T-cell (primary cell): ENCODE measurements at regions not wholly inside any gene's neighbourhood (a gene's known extent, or its start where the extent isn't known, plus 50 kb on each side); places are given as distances from the start of the nearest gene placed in this dataset.

ENCODE experiments used
- ATAC-seq, 4 experiments: fragments of 200-7000 bp in 3 of 4; fragments of 150-1000 bp in 1 of 4; cut with Tn5 transposase; replicated peaks in 1 of 4; 1 replicate in 3 of 4; 2 replicates in 1 of 4; pipeline ENCODE4 v1.10.0; 2021; ENCODE audit warnings: moderate library complexity in 3 of 4, mild to moderate bottlenecking in 2 of 4, moderate number of reproducible peaks in 1 of 4
- CTCF ChIA-PET, 2 donors: fragments of 300-600 bp; sonication (Branson Sonifier 250); formaldehyde crosslinking; loops; one replicate each; lab custom pipeline; 2022; ENCODE audit warnings: antibody characterized with exemption in 2 of 2; lab: Charles Lee
- POLR2A ChIA-PET, 2 donors: fragments of 300-600 bp; sonication (Branson Sonifier 250); formaldehyde crosslinking; loops; one replicate each; lab custom pipeline; 2022; ENCODE audit warnings: antibody characterized with exemption in 2 of 2; lab: Charles Lee
- DNase-seq, 35 experiments: peaks; one replicate each; pipeline versions ENCODE4 v3.0.0 to v3.0.0-alpha.2; 2013 to 2023
- H3K27ac ChIP-seq: one replicate; pipeline ENCODE4 v1.5.1; 2013; ENCODE audit warnings: low read length
- H3K27me3 ChIP-seq, 2 experiments: replicated peaks in 1 of 2; 1 replicate in 1 of 2; 2 replicates in 1 of 2; pipeline versions ENCODE4 v1.6.1 to v1.7.0; 2013; ENCODE audit warnings: low read length in 1 of 2, mixed read lengths in 1 of 2; ENCODE audit not compliant: control insufficient read depth in 2 of 2, insufficient read depth in 2 of 2; ENCODE audit errors: extremely low read depth in 1 of 2
- H3K36me3 ChIP-seq, 2 donors: 1 replicate in 1 of 2; 2 replicates in 1 of 2; pipeline versions ENCODE4 v1.6.1 to v1.7.0; 2013; ENCODE audit warnings: low read length in 1 of 2; ENCODE audit not compliant: control insufficient read depth in 2 of 2, insufficient read depth in 1 of 2; ENCODE audit errors: extremely low read depth in 1 of 2
- H3K4me1 ChIP-seq, 2 experiments: 1 replicate in 1 of 2; 2 replicates in 1 of 2; pipeline versions ENCODE4 v1.6.1 to v1.7.0; 2013; ENCODE audit warnings: low read length in 2 of 2, mixed read lengths in 1 of 2; ENCODE audit not compliant: insufficient read depth in 2 of 2, control insufficient read depth in 1 of 2; ENCODE audit errors: extremely low read depth in 1 of 2
- H3K4me3 ChIP-seq, 2 donors: 1 replicate in 1 of 2; 2 replicates in 1 of 2; pipeline versions ENCODE4 v1.5.1 to v1.7.0; 2013; ENCODE audit warnings: mild to moderate bottlenecking in 2 of 2, low read length in 1 of 2, moderate library complexity in 1 of 2; ENCODE audit not compliant: control insufficient read depth in 1 of 2; ENCODE audit errors: extremely low read depth in 1 of 2
- H3K9me3 ChIP-seq: 2 replicates; pipeline ENCODE4 v1.7.0; 2013
- H3K27ac Mint-ChIP-seq, 2 donors: one replicate each; pipeline ENCODE4 v1.8.0; 2020 to 2021; ENCODE audit warnings: mild to moderate bottlenecking in 2 of 2, mixed read lengths in 2 of 2
- H3K27me3 Mint-ChIP-seq, 2 donors: one replicate each; pipeline ENCODE4 v1.8.0; 2021 to 2022; ENCODE audit warnings: mixed read lengths in 2 of 2
- H3K36me3 Mint-ChIP-seq: one replicate; pipeline ENCODE4 v1.8.0; 2021; ENCODE audit warnings: mixed read lengths
- H3K4me1 Mint-ChIP-seq, 3 donors: one replicate each; pipeline ENCODE4 v1.8.0; 2020 to 2022; ENCODE audit warnings: mixed read lengths in 3 of 3, mild to moderate bottlenecking in 1 of 3
- H3K4me3 Mint-ChIP-seq, 3 donors: one replicate each; pipeline ENCODE4 v1.8.0; 2020 to 2022; ENCODE audit warnings: mild to moderate bottlenecking in 3 of 3, mixed read lengths in 3 of 3, moderate library complexity in 3 of 3
- H3K9me3 Mint-ChIP-seq, 3 donors: one replicate each; pipeline ENCODE4 v1.8.0; 2020 to 2022; ENCODE audit warnings: mixed read lengths in 3 of 3
- WGBS: methylation state at CpG from one replicate; pipeline ENCODE4 v1.1.5; 2013; ENCODE audit warnings: missing lambda C conversion rate; ENCODE audit not compliant: insufficient coverage; 5-methylcytosine and 5-hydroxymethylcytosine counted together

- Mint-ChIP-seq H3K27ac (no peak overlapping the region), H3K4me1 (no peaks in the 10 kb centered on the region), H3K27me3 (no peaks in the 10 kb centered on the region), H3K4me3 (no peak overlapping the region), H3K36me3 (no peaks in the 10 kb centered on the region), H3K9me3 (peaks cover 5 to 21% (median 7%) of the 10 kb centered on the region in 3 donors)
- no peak for ATAC-seq
- CTCF ChIA-PET = no interaction called here
- Histone ChIP-seq H3K9me3 (no peaks in the 10 kb centered on the region), H3K27me3 (no peaks in the 10 kb centered on the region), H3K36me3 (no peaks in the 10 kb centered on the region), H3K27ac (no peak overlapping the region), H3K4me1 (no peaks in the 10 kb centered on the region), H3K4me3 (no peak overlapping the region)
- no CpG with 5 or more reads among the region's 2 CpGs for WGBS
- no peak for DNase-seq
- POLR2A ChIA-PET = interaction anchor here in 1 of 2 donors (0.6 kb wide), 1 partner anchor 17 kb away, joined by 3 read pairs; no protein-coding TSS in a partner anchor
These were observed 106.8 kb downstream of the TUSC1 start for GRCh38 chr9:25571491-25571890.

GRCh38 chr9:25570802-25571201, 107.4 kb downstream of the TUSC1 start:
- ChIA-PET POLR2A (no interaction called here), CTCF (no interaction called here)
- no peak for DNase-seq
- Mint-ChIP-seq H3K36me3 (no peaks in the 10 kb centered on the region), H3K27ac (no peak overlapping the region), H3K4me1 (no peaks in the 10 kb centered on the region), H3K27me3 (no peaks in the 10 kb centered on the region), H3K9me3 (peaks cover 5 to 17% (median 8%) of the 10 kb centered on the region in 3 donors), H3K4me3 (no peak overlapping the region)
- Histone ChIP-seq H3K36me3 (no peaks in the 10 kb centered on the region), H3K27me3 (no peaks in the 10 kb centered on the region), H3K4me3 (no peak overlapping the region), H3K4me1 (no peaks in the 10 kb centered on the region), H3K9me3 (no peaks in the 10 kb centered on the region), H3K27ac (no peak overlapping the region)
- ATAC-seq = no peak
- no CpG with 5 or more reads among the region's 6 CpGs for WGBS

DNA sequence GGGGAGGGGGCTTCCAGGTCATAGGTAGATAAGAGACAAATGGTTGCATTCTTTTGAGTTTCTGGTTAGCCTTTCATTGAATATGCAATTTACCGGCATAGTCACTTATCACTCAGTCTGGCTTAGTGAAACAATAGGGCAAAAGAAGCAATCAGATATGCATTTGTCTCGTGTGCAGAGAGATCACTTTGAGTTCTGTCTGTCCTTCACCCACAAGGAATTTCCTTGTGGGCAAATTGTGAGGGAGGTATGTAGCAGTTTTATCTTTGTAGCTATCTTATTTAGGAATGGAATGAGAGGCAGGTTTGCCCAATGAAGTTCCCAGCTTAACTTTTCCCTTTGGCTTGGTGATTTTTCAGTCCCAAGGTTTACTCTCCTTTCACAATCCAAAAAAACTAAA, 116.1 kb downstream of the TUSC1 start:
- H3K27me3 Mint-ChIP-seq = no peaks in the 10 kb centered on the region
- H3K27ac Mint-ChIP-seq = no peak overlapping the region

GRCh38 chr9:25557645-25558300, 120.5 kb downstream of the TUSC1 start:
- H3K9me3 ChIP-seq = no peaks in the 10 kb centered on the region
- H3K4me1 ChIP-seq = no peaks in the 10 kb centered on the region
- Mint-ChIP-seq H3K9me3 (peaks cover 8 to 40% (median 27%) of the 10 kb centered on the region in 3 donors), H3K4me3 (no peak overlapping the region), H3K36me3 (no peaks in the 10 kb centered on the region), H3K27me3 (no peaks in the 10 kb centered on the region), H3K27ac (no peak overlapping the region), H3K4me1 (no peaks in the 10 kb centered on the region)
- H3K4me3 ChIP-seq = no peak overlapping the region
- POLR2A ChIA-PET = no interaction called here
- no peaks in the 10 kb centered on the region for H3K36me3 ChIP-seq
- no peaks in the 10 kb centered on the region for H3K27me3 ChIP-seq
- H3K27ac ChIP-seq = no peak overlapping the region
- ATAC-seq = no peak
- no CpG with 5 or more reads among the region's 6 CpGs for whole genome bisulfite sequencing
- CTCF ChIA-PET = no interaction called here
- DNase-seq = no peak

More for the DNA sequence above, 116.1 kb downstream of the TUSC1 start:
- no peak overlapping the region for H3K4me3 ChIP-seq
- CTCF ChIA-PET = no interaction called here
- peaks cover 12 to 32% (median 24%) of the 10 kb centered on the region in 3 donors for H3K9me3 Mint-ChIP-seq
- WGBS = 20% methylated on average over 1 of the region's 2 CpGs
- POLR2A ChIA-PET = no interaction called here
- H3K27ac ChIP-seq = no peak overlapping the region
- H3K9me3 ChIP-seq = no peaks in the 10 kb centered on the region
- no peaks in the 10 kb centered on the region for H3K4me1 Mint-ChIP-seq
- ATAC-seq (no peak), DNase-seq (no peak)
- H3K36me3 ChIP-seq = no peaks in the 10 kb centered on the region
- H3K4me3 Mint-ChIP-seq = no peak overlapping the region
- H3K36me3 Mint-ChIP-seq = no peaks in the 10 kb centered on the region
- H3K27me3 ChIP-seq = no peaks in the 10 kb centered on the region
- H3K4me1 ChIP-seq = no peaks in the 10 kb centered on the region

DNA sequence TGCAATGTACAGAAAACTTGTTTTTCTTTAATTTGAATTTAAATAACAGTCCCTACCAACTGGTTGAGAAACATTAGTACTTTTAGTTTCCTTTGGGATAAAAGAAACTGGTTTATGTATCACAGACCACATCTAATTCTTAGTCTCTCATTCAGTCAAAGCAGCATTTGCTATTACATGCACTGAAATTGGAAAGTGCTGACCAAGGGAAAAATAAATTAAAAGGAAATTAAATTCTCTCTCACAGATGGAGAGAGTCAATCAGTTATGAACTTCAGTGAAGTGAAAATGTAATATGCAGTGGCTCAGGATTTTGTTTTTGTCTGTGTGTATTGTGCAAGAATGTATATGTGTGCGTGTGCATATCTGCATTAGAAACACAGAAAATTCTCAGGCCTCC, 121.7 kb downstream of the TUSC1 start:
- Mint-ChIP-seq H3K4me1 (no peaks in the 10 kb centered on the region), H3K27me3 (no peaks in the 10 kb centered on the region), H3K9me3 (peaks cover 0 to 43% (median 26%) of the 10 kb centered on the region in 3 donors), H3K4me3 (no peak overlapping the region), H3K36me3 (no peaks in the 10 kb centered on the region), H3K27ac (no peak overlapping the region)
- H3K27ac ChIP-seq = no peak overlapping the region
- H3K4me1 ChIP-seq = no peaks in the 10 kb centered on the region
- ChIA-PET POLR2A (no interaction called here), CTCF (no interaction called here)
- WGBS = 83% methylated on average over 1 of the region's 1 CpG
- no peaks in the 10 kb centered on the region for H3K27me3 ChIP-seq
- H3K36me3 ChIP-seq = no peaks in the 10 kb centered on the region
- no peaks in the 10 kb centered on the region for H3K9me3 ChIP-seq
- H3K4me3 ChIP-seq = no peak overlapping the region
- ATAC-seq (no peak), DNase-seq (no peak)

DNA sequence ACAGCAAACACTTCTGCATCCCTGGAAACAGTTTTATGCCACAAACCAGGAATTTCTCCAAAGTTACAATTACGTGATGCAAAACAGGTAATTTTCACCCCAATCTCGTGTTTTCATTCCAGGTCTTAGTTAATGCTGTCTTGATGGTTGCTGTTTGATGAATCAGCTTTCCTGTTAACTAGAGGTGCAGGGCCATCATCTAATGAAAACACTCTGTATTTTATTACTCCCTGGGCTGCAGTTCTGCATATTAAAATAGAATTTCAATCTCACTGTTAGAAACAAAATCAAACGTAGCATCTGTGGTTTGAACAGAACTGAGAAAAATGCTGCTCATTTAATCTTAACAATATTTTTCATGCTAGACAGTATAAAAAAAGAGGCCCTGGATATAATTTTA, 129.4 kb downstream of the TUSC1 start:
- Mint-ChIP-seq H3K9me3 (peaks cover 0 to 45% (median 30%) of the 10 kb centered on the region in 3 donors), H3K27ac (no peak overlapping the region), H3K27me3 (no peaks in the 10 kb centered on the region), H3K4me3 (no peak overlapping the region), H3K36me3 (no peaks in the 10 kb centered on the region), H3K4me1 (no peaks in the 10 kb centered on the region)
- ChIA-PET CTCF (interaction anchor here in 1 of 2 donors (1.2 kb wide), 1 partner anchor 56 kb away, joined by 3 read pairs; no protein-coding TSS in a partner anchor), POLR2A (no interaction called here)
- H3K36me3 ChIP-seq = no peaks in the 10 kb centered on the region
- DNase-seq = no peak
- no peaks in the 10 kb centered on the region for H3K4me1 ChIP-seq
- no peak overlapping the region for H3K27ac ChIP-seq
- H3K4me3 ChIP-seq = no peak overlapping the region
- no peaks in the 10 kb centered on the region for H3K27me3 ChIP-seq
- no peak for ATAC-seq
- no CpG with 5 or more reads among the region's 3 CpGs for WGBS
- H3K9me3 ChIP-seq = no peaks in the 10 kb centered on the region
